Thyroid gland (tissue), 4 donors: ENCODE measurements at regions not wholly inside any gene's neighbourhood (a gene's known extent, or its start where the extent isn't known, plus 50 kb on each side); places are given as distances from the start of the nearest gene placed in this dataset.

Experiments
- DNase-seq, 2 donors: peaks; one replicate each; pipeline ENCODE4 v3.0.0-alpha.2; 2019
- H3K27ac ChIP-seq, 3 donors: fragments of 200-600 bp; sonication (generic); 1 replicate in 2 of 3; 2 replicates in 1 of 3; pipeline ENCODE4 v1.5.1; 2016 to 2019; ENCODE audit warnings: mild to moderate bottlenecking in 1 of 3, moderate library complexity in 1 of 3
- H3K27me3 ChIP-seq: fragments of 200-600 bp; sonication (generic); one replicate; pipeline ENCODE4 v1.5.1; 2019
- H3K36me3 ChIP-seq, 2 donors: fragments of 200-600 bp; sonication (generic); one replicate each; pipeline ENCODE4 v1.5.1; 2016 to 2019
- H3K4me1 ChIP-seq, 2 donors: fragments of 200-600 bp; sonication (generic); one replicate each; pipeline ENCODE4 v1.5.1; 2017 to 2019
- H3K4me3 ChIP-seq, 3 donors: fragments of 200-600 bp; sonication (generic); replicated peaks in 1 of 3; 1 replicate in 2 of 3; 2 replicates in 1 of 3; pipeline ENCODE4 v1.5.1; 2016; ENCODE audit warnings: mild to moderate bottlenecking in 1 of 3
- H3K9me3 ChIP-seq: fragments of 200-600 bp; sonication (generic); one replicate; pipeline ENCODE4 v1.5.1; 2017
- CTCF ChIP-seq, 6 experiments: fragments of 200-600 bp in 3 of 6; fragments of 450-650 bp in 3 of 6; sonication (generic) in 3 of 6; IDR thresholded peaks; one replicate each; pipeline ENCODE4 v1.5.1; 2016 to 2019; ENCODE audit warnings: antibody characterized with exemption in 6 of 6, mild to moderate bottlenecking in 2 of 6, inconsistent platforms in 1 of 6, moderate library complexity in 1 of 6
- POLR2A ChIP-seq, 2 donors: fragments of 450-650 bp; IDR thresholded peaks; one replicate each; pipeline ENCODE4 v1.6.1; 2017; ENCODE audit warnings: antibody characterized with exemption in 2 of 2, mild to moderate bottlenecking in 2 of 2, moderate library complexity in 1 of 2
- WGBS, 2 donors: methylation state at CpG; one replicate each; pipeline ENCODE4 v1.1.5; 2017; 5-methylcytosine and 5-hydroxymethylcytosine counted together
- intact Hi-C: fragments of 100-400 bp; cut with DNase I; formaldehyde crosslinking; loops from one replicate; pipeline ENCODE4 v1.15.1; 2023

DNA sequence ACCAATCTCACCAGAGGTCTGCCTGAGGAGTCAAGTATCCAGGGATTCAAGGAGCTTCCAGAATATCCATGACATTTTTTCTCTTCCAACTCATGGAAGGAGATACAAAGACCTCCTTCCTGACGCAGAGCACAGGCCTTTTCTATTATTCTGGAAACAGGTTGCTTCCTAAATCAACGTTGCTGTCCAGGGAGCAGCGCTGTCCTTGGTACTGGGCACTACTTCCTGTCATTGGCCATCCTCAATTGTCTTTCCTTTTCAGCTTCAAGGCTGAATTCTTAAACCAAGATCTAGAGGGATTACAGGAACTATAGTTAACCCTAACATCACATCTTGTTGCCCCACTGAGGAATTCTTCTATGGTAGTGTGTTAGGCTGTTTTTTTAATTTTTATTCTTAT lies 50.4 kb upstream of the TBC1D21 start:
- intact Hi-C loops: no loop called here
- Histone ChIP-seq H3K27me3 (no peaks in the 10 kb centered on the region), H3K27ac (no peak overlapping the region), H3K4me1 (no peaks in the 10 kb centered on the region), H3K9me3 (no peaks in the 10 kb centered on the region), H3K4me3 (no peak overlapping the region), H3K36me3 (no peaks in the 10 kb centered on the region)
- WGBS, 2 donors: 14 to 15% methylated on average over 3 of the region's 3 CpGs
- TF ChIP-seq CTCF (IDR thresholded peaks at IDR 0.05) (no peak), POLR2A (IDR thresholded peaks at IDR 0.05) (no peak)
- DNase-seq: peak; percentile 13 to 30
